VCaP (cell line): ENCODE measurements at regions not wholly inside any gene's neighbourhood (a gene's known extent, or its start where the extent isn't known, plus 50 kb on each side); places are given as distances from the start of the nearest gene placed in this dataset.
A peak's percentile ranks its signal among the peaks of the same experiment; 100 is the strongest.

Experiments used
- H3K27ac ChIP-seq: fragments of 450-650 bp; 2 replicates; pipeline ENCODE4 v1.5.1; 2017
- CTCF ChIP-seq: fragments of 450-650 bp; conservative IDR thresholded peaks from 2 replicates; pipeline ENCODE4 v1.5.1; 2017; ENCODE audit warnings: mild to moderate bottlenecking, moderate library complexity

GRCh38 chr9:16171911-16172310 lies 619.1 kb downstream of the CCDC171 start:
- TF ChIP-seq CTCF, result no peak
- H3K27ac ChIP-seq, result no peak overlapping the region; the same call in 1 of the 2 replicates

GRCh38 chr9:16172796-16173195 lies 620.0 kb downstream of the CCDC171 start:
- no peak overlapping the region for H3K27ac ChIP-seq
- TF ChIP-seq CTCF, result no peak

GRCh38 chr9:16174915-16175314 lies 622.1 kb downstream of the CCDC171 start:
- no peak overlapping the region for H3K27ac ChIP-seq
- TF ChIP-seq CTCF, result no peak

- no peak for TF ChIP-seq CTCF
Observed at GRCh38 chr9:16175461-16175860, 622.6 kb downstream of the CCDC171 start.

GRCh38 chr9:16178294-16178693 lies 625.5 kb downstream of the CCDC171 start:
- H3K27ac ChIP-seq, result peak overlapping the region; percentile 71
- no peak for TF ChIP-seq CTCF

More at GRCh38 chr9:16175461-16175860, 622.6 kb downstream of the CCDC171 start:
- no peak overlapping the region for H3K27ac ChIP-seq

GRCh38 chr9:16179566-16179965 lies 626.7 kb downstream of the CCDC171 start:
- H3K27ac ChIP-seq, result peak overlapping the region; percentile 71; the same call in 1 of the 2 replicates
- no peak for TF ChIP-seq CTCF

GRCh38 chr9:16180091-16180490 lies 627.2 kb downstream of the CCDC171 start:
- H3K27ac ChIP-seq, result peak overlapping the region; percentile 71; the same call in 1 of the 2 replicates
- TF ChIP-seq CTCF, result no peak
